ENCODE measurements at regions not wholly inside any gene's neighbourhood (a gene's known extent, or its start where the extent isn't known, plus 50 kb on each side); places are given as distances from the start of the nearest gene placed in this dataset.

- TF ChIP-seq, protein P1, sequence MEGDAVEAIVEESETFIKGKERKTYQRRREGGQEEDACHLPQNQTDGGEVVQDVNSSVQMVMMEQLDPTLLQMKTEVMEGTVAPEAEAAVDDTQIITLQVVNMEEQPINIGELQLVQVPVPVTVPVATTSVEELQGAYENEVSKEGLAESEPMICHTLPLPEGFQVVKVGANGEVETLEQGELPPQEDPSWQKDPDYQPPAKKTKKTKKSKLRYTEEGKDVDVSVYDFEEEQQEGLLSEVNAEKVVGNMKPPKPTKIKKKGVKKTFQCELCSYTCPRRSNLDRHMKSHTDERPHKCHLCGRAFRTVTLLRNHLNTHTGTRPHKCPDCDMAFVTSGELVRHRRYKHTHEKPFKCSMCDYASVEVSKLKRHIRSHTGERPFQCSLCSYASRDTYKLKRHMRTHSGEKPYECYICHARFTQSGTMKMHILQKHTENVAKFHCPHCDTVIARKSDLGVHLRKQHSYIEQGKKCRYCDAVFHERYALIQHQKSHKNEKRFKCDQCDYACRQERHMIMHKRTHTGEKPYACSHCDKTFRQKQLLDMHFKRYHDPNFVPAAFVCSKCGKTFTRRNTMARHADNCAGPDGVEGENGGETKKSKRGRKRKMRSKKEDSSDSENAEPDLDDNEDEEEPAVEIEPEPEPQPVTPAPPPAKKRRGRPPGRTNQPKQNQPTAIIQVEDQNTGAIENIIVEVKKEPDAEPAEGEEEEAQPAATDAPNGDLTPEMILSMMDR (IDR thresholded peaks at IDR 0.05) = no peak
- TF ChIP-seq POLR2A (IDR thresholded peaks at IDR 0.05) = no peak
These were observed 123.8 kb upstream of the IVNS1ABP start for GRCh38 chr1:185440877-185441276.
